MM.1S (cell line): ENCODE measurements at regions not wholly inside any gene's neighbourhood (a gene's known extent, or its start where the extent isn't known, plus 50 kb on each side); places are given as distances from the start of the nearest gene placed in this dataset.

Experiments
- DNase-seq: peaks from one replicate; pipeline ENCODE4 v3.0.0-alpha.2; 2015
- H2AFZ ChIP-seq: fragments of 300-600 bp; sonication (generic); 2 replicates; pipeline ENCODE4 v1.6.0; 2016; ENCODE audit warnings: antibody characterized with exemption, low read length
- H3F3A ChIP-seq: fragments of 300-600 bp; sonication (generic); 2 replicates; pipeline ENCODE4 v1.6.1; 2016; ENCODE audit warnings: mild to moderate bottlenecking, antibody characterized with exemption, low read length, moderate library complexity, mixed read lengths; ENCODE audit not compliant: insufficient read depth
- H3K27ac ChIP-seq: fragments of 300-600 bp; sonication (generic); 2 replicates; pipeline ENCODE4 v1.5.1; 2016; ENCODE audit warnings: mild to moderate bottlenecking, low read length
- H3K27me3 ChIP-seq: fragments of 300-600 bp; sonication (generic); replicated peaks from 2 replicates; pipeline ENCODE4 v1.6.0; 2016; ENCODE audit warnings: low read length; ENCODE audit not compliant: insufficient read depth
- H3K36me3 ChIP-seq: fragments of 300-600 bp; sonication (generic); replicated peaks from 2 replicates; pipeline ENCODE4 v1.6.1; 2016; ENCODE audit warnings: mild to moderate bottlenecking, low read length, mixed read lengths; ENCODE audit not compliant: insufficient read depth
- H3K4me1 ChIP-seq: fragments of 300-600 bp; sonication (generic); 2 replicates; pipeline ENCODE4 v1.6.1; 2016; ENCODE audit warnings: low read length, mixed read lengths
- H3K4me2 ChIP-seq: fragments of 300-600 bp; sonication (generic); 2 replicates; pipeline ENCODE4 v1.6.0; 2016; ENCODE audit warnings: low read depth, low read length
- H3K4me3 ChIP-seq: fragments of 300-600 bp; sonication (generic); 2 replicates; pipeline ENCODE4 v1.5.1; 2016; ENCODE audit warnings: low read length, mixed read lengths
- H3K79me2 ChIP-seq: fragments of 300-600 bp; sonication (generic); 2 replicates; pipeline ENCODE4 v1.6.1; 2016; ENCODE audit warnings: mixed run types, low read length, mixed read lengths
- H3K9ac ChIP-seq: fragments of 300-600 bp; sonication (generic); 2 replicates; pipeline ENCODE4 v1.6.1; 2016; ENCODE audit warnings: low read length, mixed read lengths
- H3K9me2 ChIP-seq: fragments of 300-600 bp; sonication (generic); replicated peaks from 2 replicates; pipeline ENCODE4 v1.6.1; 2016; ENCODE audit warnings: mild to moderate bottlenecking, low read length, mixed read lengths; ENCODE audit not compliant: insufficient read depth
- H3K9me3 ChIP-seq: fragments of 300-600 bp; sonication (generic); replicated peaks from 2 replicates; pipeline ENCODE4 v1.6.1; 2016; ENCODE audit warnings: mild to moderate bottlenecking, low read length, mixed read lengths; ENCODE audit not compliant: insufficient read depth
- H4K20me1 ChIP-seq: fragments of 300-600 bp; sonication (generic); 2 replicates; pipeline ENCODE4 v1.6.1; 2016; ENCODE audit warnings: mild to moderate bottlenecking, low read length, moderate library complexity, mixed read lengths; ENCODE audit not compliant: insufficient read depth
- EZH2 ChIP-seq: fragments of 300-600 bp; sonication (generic); optimal IDR thresholded peaks from 2 replicates; pipeline ENCODE3; 2017; ENCODE audit warnings: low read depth, mild to moderate bottlenecking, antibody characterized with exemption, low read length, mixed read lengths
- EZH2phosphoT487 ChIP-seq: fragments of 300-600 bp; sonication (generic); IDR thresholded peaks from 2 replicates; pipeline ENCODE4 v1.6.1; 2018; ENCODE audit warnings: antibody characterized with exemption, low read length
- TF ChIP-seq, protein P1 (sequence below): fragments of 300-600 bp; sonication (generic); IDR thresholded peaks from 2 replicates; pipeline ENCODE4 v1.5.1; 2016; ENCODE audit warnings: antibody characterized with exemption, low read length, mixed read lengths

DNA sequence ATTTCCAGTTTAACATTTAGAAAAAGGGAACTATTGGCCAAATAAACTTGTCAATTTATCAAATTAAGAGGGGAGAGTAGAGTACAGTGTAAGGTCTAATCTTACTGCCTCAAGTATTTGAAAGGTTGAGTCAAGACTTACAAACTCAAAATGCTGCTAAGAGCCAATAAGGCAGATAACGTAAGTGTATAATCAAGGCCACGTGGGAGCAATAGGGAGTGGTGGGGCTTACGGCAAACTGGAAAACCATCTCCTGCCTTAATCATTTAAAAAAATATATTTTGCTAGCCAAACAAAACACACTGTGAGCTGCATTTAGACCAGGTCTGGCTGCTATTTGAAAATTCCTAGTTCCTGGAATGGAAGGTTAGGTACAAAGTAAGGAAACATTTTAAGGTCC is 107.3 kb upstream of the FRMD4B start:
- no peak for TF ChIP-seq EZH2
- TF ChIP-seq, protein P1, sequence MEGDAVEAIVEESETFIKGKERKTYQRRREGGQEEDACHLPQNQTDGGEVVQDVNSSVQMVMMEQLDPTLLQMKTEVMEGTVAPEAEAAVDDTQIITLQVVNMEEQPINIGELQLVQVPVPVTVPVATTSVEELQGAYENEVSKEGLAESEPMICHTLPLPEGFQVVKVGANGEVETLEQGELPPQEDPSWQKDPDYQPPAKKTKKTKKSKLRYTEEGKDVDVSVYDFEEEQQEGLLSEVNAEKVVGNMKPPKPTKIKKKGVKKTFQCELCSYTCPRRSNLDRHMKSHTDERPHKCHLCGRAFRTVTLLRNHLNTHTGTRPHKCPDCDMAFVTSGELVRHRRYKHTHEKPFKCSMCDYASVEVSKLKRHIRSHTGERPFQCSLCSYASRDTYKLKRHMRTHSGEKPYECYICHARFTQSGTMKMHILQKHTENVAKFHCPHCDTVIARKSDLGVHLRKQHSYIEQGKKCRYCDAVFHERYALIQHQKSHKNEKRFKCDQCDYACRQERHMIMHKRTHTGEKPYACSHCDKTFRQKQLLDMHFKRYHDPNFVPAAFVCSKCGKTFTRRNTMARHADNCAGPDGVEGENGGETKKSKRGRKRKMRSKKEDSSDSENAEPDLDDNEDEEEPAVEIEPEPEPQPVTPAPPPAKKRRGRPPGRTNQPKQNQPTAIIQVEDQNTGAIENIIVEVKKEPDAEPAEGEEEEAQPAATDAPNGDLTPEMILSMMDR, result no peak
- no peak for TF ChIP-seq EZH2phosphoT487
- Histone ChIP-seq H3K27me3 (no peaks in the 10 kb centered on the region), H3K27ac (no peak overlapping the region), H3F3A (no peaks in the 10 kb centered on the region), H3K79me2 (no peaks in the 10 kb centered on the region), H2AFZ (no peak overlapping the region), H4K20me1 (no peaks in the 10 kb centered on the region), H3K4me3 (no peak overlapping the region), H3K36me3 (no peaks in the 10 kb centered on the region), H3K9ac (no peak overlapping the region), H3K9me2 (no peaks in the 10 kb centered on the region), H3K9me3 (no peaks in the 10 kb centered on the region), H3K4me1 (no peaks in the 10 kb centered on the region), H3K4me2 (no peak overlapping the region)
- DNase-seq, result no peak

DNA sequence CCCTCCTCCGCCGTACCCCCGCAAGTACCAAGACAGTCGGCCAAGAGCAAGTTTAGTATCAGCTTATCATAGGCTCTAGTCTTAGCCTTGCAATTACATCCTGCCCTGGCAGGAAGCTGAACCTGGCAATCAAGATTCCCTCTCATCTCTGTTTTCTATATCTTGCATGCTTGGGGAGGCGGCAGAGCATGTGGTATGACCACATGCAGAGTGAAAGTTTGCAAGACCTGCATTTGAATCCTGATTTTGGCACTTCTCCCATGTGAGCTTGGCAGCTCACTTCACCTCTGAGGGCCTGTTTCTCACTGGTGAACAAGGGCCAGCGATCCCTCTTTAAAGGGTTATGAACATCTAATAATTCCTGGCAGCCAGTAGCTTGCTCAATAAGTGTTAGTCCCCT is 106.1 kb upstream of the FRMD4B start:
- Histone ChIP-seq H3K79me2 (no peaks in the 10 kb centered on the region), H3K4me1 (no peaks in the 10 kb centered on the region), H3K27ac (no peak overlapping the region), H3K9ac (no peak overlapping the region), H3F3A (no peaks in the 10 kb centered on the region), H3K27me3 (no peaks in the 10 kb centered on the region), H3K9me2 (no peaks in the 10 kb centered on the region), H3K36me3 (no peaks in the 10 kb centered on the region), H4K20me1 (no peaks in the 10 kb centered on the region), H2AFZ (no peak overlapping the region), H3K4me3 (no peak overlapping the region), H3K4me2 (no peak overlapping the region), H3K9me3 (no peaks in the 10 kb centered on the region)
- DNase-seq, result no peak
- TF ChIP-seq, protein P1, result no peak
- no peak for TF ChIP-seq EZH2
- no peak for TF ChIP-seq EZH2phosphoT487

DNA sequence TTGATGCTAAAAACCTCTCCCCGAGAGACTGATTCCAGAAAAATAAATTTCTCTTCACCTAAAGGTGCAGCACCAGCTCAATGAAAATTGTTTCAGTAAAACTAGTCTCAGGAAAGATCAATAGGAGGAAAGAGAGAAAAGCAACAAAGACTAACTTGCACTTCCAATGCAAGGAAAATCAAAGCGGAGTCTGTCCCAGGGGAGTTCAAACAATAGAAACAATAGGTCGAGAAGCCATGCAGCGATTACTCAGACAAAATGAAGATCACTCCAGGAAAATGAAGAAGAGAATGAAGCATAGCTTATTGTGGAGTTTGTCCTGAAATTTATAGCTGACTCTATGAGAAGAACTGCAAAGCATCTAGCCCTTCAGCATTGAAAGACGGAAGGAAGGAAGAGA is 105.1 kb upstream of the FRMD4B start:
- Histone ChIP-seq H4K20me1 (no peaks in the 10 kb centered on the region), H3F3A (no peaks in the 10 kb centered on the region), H3K79me2 (no peaks in the 10 kb centered on the region), H3K4me1 (no peaks in the 10 kb centered on the region), H3K4me3 (no peak overlapping the region), H3K27me3 (no peaks in the 10 kb centered on the region), H3K27ac (no peak overlapping the region), H3K36me3 (no peaks in the 10 kb centered on the region), H3K9me2 (no peaks in the 10 kb centered on the region), H3K9ac (no peak overlapping the region), H3K4me2 (no peak overlapping the region), H2AFZ (no peak overlapping the region), H3K9me3 (no peaks in the 10 kb centered on the region)
- no peak for DNase-seq
- TF ChIP-seq EZH2 (no peak), EZH2phosphoT487 (no peak)
- TF ChIP-seq, protein P1, result no peak
